Hepatocyte (in vitro differentiated cells): ENCODE measurements at regions not wholly inside any gene's neighbourhood (a gene's known extent, or its start where the extent isn't known, plus 50 kb on each side); places are given as distances from the start of the nearest gene placed in this dataset.

Source experiments
- DNase-seq: peaks from one replicate; pipeline ENCODE4 v3.0.0-alpha.2; 2016; ENCODE audit warnings: low spot score
- H2AFZ ChIP-seq: fragments of 200-600 bp; sonication (generic); 2 replicates; pipeline ENCODE4 v1.6.0; 2016; ENCODE audit warnings: antibody characterized with exemption, mild to moderate bottlenecking
- H3K27ac ChIP-seq: fragments of 200-600 bp; sonication (generic); 2 replicates; pipeline ENCODE4 v1.5.1; 2016; ENCODE audit warnings: mild to moderate bottlenecking
- H3K27me3 ChIP-seq: fragments of 200-600 bp; sonication (generic); 2 replicates; pipeline ENCODE4 v1.6.1; 2016
- H3K36me3 ChIP-seq: fragments of 200-600 bp; sonication (generic); replicated peaks from 2 replicates; pipeline ENCODE4 v1.5.1; 2016; ENCODE audit warnings: low read depth; ENCODE audit not compliant: insufficient read depth
- H3K4me1 ChIP-seq: fragments of 200-600 bp; sonication (generic); 2 replicates; pipeline ENCODE4 v1.5.1; 2016; ENCODE audit warnings: mild to moderate bottlenecking, moderate library complexity; ENCODE audit not compliant: insufficient read depth
- H3K4me2 ChIP-seq: fragments of 200-600 bp; sonication (generic); 2 replicates; pipeline ENCODE4 v1.6.0; 2016
- H3K4me3 ChIP-seq: fragments of 200-600 bp; sonication (generic); 2 replicates; pipeline ENCODE4 v1.5.1; 2016; ENCODE audit warnings: mild to moderate bottlenecking
- H3K79me2 ChIP-seq: fragments of 200-600 bp; sonication (generic); 2 replicates; pipeline ENCODE4 v1.6.0; 2017; ENCODE audit warnings: mild to moderate bottlenecking
- H3K9me2 ChIP-seq: fragments of 200-600 bp; sonication (generic); replicated peaks from 2 replicates; pipeline ENCODE4 v1.6.0; 2017; ENCODE audit warnings: mild to moderate bottlenecking; ENCODE audit not compliant: insufficient read depth
- H3K9me3 ChIP-seq: fragments of 200-600 bp; sonication (generic); 2 replicates; pipeline ENCODE4 v1.5.1; 2016; ENCODE audit warnings: low read depth, mild to moderate bottlenecking
- H4K20me1 ChIP-seq: fragments of 200-600 bp; sonication (generic); 2 replicates; pipeline ENCODE4 v1.6.0; 2016; ENCODE audit warnings: mild to moderate bottlenecking; ENCODE audit not compliant: insufficient read depth, poor library complexity, severe bottlenecking
- CTCF ChIP-seq: fragments of 200-600 bp; sonication (generic); IDR thresholded peaks from 2 replicates; pipeline ENCODE4 v1.5.1; 2016; ENCODE audit warnings: antibody characterized with exemption, mild to moderate bottlenecking; ENCODE audit not compliant: poor library complexity
- EZH2 ChIP-seq: fragments of 200-600 bp; sonication (generic); IDR thresholded peaks from 2 replicates; pipeline ENCODE4 v1.6.1; 2016; ENCODE audit warnings: antibody characterized with exemption, mild to moderate bottlenecking, borderline replicate concordance
- EZH2phosphoT487 ChIP-seq: fragments of 200-600 bp; sonication (generic); IDR thresholded peaks from one replicate; pipeline ENCODE4 v1.6.1; 2018; ENCODE audit warnings: antibody characterized with exemption, mild to moderate bottlenecking, low read depth, moderate library complexity; ENCODE audit not compliant: unreplicated experiment, severe bottlenecking
- WGBS: methylation state at CpG from one replicate; pipeline ENCODE4 v1.1.6; 2016; ENCODE audit warnings: low lambda C conversion rate; ENCODE audit errors: missing lambda C conversion rate; 5-methylcytosine and 5-hydroxymethylcytosine counted together

- no peak overlapping the region for H3K27ac ChIP-seq
- H3K4me3 ChIP-seq: no peak overlapping the region
- H4K20me1 ChIP-seq: no peaks in the 10 kb centered on the region
- no peak for DNase-seq
- H3K36me3 ChIP-seq: no peaks in the 10 kb centered on the region
- H3K9me2 ChIP-seq: no peaks in the 10 kb centered on the region
- no peaks in the 10 kb centered on the region for H3K9me3 ChIP-seq
- H3K4me1 ChIP-seq: no peaks in the 10 kb centered on the region
- no peak overlapping the region for H2AFZ ChIP-seq
- no peak for TF ChIP-seq EZH2phosphoT487
- TF ChIP-seq CTCF: no peak
- no peak for TF ChIP-seq EZH2
- no peak overlapping the region for H3K4me2 ChIP-seq
- H3K27me3 ChIP-seq: no peaks in the 10 kb centered on the region
- WGBS: 58% methylated on average over 16 of the region's 16 CpGs
- no peaks in the 10 kb centered on the region for H3K79me2 ChIP-seq
Measured at GRCh38 chr10:123512901-123513775, 153.0 kb upstream of the GPR26 start.

- Histone ChIP-seq H3K9me3 (no peaks in the 10 kb centered on the region), H3K4me2 (no peak overlapping the region), H3K79me2 (no peaks in the 10 kb centered on the region), H4K20me1 (no peaks in the 10 kb centered on the region), H2AFZ (no peak overlapping the region), H3K27me3 (no peaks in the 10 kb centered on the region), H3K4me1 (no peaks in the 10 kb centered on the region), H3K36me3 (no peaks in the 10 kb centered on the region), H3K27ac (no peak overlapping the region), H3K4me3 (no peak overlapping the region), H3K9me2 (no peaks in the 10 kb centered on the region)
- TF ChIP-seq EZH2: no peak
- TF ChIP-seq CTCF: no peak
- TF ChIP-seq EZH2phosphoT487: no peak
- DNase-seq: no peak
- 55% methylated on average over 10 of the region's 10 CpGs for WGBS
Measured at GRCh38 chr10:123513870-123514269, 152.3 kb upstream of the GPR26 start.

- no peak overlapping the region for H3K27ac ChIP-seq
- 93% methylated on average over 8 of the region's 8 CpGs for WGBS
- no peaks in the 10 kb centered on the region for H3K4me1 ChIP-seq
- TF ChIP-seq EZH2phosphoT487: no peak
- no peak for TF ChIP-seq EZH2
- TF ChIP-seq CTCF: no peak
- no peak for DNase-seq
- no peak overlapping the region for H3K4me2 ChIP-seq
- no peaks in the 10 kb centered on the region for H3K36me3 ChIP-seq
- no peaks in the 10 kb centered on the region for H3K27me3 ChIP-seq
- H3K9me3 ChIP-seq: no peaks in the 10 kb centered on the region
- H3K9me2 ChIP-seq: no peaks in the 10 kb centered on the region
- no peaks in the 10 kb centered on the region for H4K20me1 ChIP-seq
- no peak overlapping the region for H2AFZ ChIP-seq
- H3K79me2 ChIP-seq: no peaks in the 10 kb centered on the region
- no peak overlapping the region for H3K4me3 ChIP-seq
Measured at GRCh38 chr10:123514996-123515395, 151.2 kb upstream of the GPR26 start.
